ENCODE measurements at regions not wholly inside any gene's neighbourhood (a gene's known extent, or its start where the extent isn't known, plus 50 kb on each side); places are given as distances from the start of the nearest gene placed in this dataset.

DNA sequence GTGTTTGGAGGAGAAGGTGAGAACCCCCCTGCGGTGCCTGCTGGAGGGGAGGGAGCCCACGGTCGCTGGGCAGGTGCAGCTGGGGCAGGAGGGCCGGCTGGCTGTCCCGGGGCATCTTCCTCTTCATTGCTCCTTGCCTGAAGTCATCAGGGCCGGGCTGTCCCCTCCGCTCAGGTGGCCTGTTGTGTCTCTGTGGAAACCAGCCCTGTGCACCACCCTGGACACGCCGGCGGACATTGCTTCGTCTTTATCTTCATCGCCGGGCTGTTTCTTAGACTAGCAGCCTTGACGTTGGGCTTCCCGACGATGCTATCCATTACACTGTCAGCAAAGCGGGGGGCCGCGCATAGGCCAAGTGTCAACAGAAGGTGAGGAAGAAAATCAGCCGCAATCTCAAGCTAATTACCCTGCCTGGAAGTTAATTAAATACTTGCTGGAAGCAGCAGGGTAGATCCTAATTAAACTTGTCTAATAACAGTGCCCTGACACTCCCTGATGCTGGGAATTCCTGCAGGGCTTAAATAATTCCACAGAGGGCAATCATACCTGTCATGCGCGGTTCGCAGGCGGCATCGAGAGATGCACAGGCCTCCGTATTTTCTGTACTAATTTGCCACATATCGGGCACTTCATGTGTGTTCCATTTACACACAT lies 111.4 kb upstream of the SOX1 start:
- H3K9me3 Mint-ChIP-seq: peaks cover 3% of the 10 kb centered on the region
- DNase-seq (ENCODE audit: extremely low spot score, unreplicated experiment): no peak

DNA sequence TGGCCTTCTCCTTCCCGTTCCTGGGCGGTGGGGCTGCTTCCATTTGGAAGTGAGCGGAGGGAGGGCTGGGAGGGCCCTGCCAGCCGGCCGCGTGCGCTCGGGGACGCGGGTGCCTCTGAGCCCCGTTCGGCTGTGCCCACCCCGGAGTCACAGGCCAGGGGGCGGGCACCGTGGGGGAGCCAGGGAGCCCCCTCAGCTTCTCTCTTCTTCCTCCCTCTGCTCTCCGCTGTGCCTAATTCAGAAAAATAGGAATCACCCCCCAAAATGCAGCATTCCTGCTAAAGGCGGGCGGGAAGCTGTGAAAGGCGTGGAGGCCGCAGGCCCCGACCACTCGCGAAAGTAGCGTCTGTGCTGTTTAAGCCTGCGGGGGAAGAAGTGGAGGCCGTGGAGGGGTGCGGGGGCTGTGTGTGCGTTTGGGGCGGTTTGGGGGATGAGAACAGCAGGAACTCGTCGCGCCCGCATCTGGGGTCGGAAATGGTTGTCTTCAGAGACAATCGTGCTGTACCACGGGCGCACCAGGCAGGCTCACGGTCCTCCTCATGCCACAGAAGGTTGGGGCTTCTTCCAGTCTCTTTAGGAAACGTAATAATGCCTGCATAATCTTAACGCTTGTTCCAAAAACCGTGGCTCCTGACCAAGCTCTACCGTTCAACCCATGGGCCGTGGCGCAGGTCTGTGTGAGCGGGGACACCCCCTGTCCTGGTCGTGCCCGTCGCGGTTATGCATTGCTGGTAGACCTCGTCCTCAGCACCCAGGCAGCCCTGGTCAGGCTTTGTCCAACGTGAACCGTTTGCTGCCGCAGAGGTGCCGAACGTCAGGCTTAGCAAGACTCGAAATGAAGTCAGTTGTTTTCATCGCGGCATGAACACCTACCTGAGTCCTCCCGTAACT lies 110.4 kb upstream of the SOX1 start:
- Mint-ChIP-seq H3K36me3 (no peaks in the 10 kb centered on the region), H3K9me3 (no peaks in the 10 kb centered on the region), H3K4me3 (no peak overlapping the region), H3K27ac (no peak overlapping the region), H3K27me3 (peaks cover 37% of the 10 kb centered on the region), H3K4me1 (ENCODE audit: unreplicated experiment) (no peaks in the 10 kb centered on the region)
- TF ChIP-seq, protein P1, sequence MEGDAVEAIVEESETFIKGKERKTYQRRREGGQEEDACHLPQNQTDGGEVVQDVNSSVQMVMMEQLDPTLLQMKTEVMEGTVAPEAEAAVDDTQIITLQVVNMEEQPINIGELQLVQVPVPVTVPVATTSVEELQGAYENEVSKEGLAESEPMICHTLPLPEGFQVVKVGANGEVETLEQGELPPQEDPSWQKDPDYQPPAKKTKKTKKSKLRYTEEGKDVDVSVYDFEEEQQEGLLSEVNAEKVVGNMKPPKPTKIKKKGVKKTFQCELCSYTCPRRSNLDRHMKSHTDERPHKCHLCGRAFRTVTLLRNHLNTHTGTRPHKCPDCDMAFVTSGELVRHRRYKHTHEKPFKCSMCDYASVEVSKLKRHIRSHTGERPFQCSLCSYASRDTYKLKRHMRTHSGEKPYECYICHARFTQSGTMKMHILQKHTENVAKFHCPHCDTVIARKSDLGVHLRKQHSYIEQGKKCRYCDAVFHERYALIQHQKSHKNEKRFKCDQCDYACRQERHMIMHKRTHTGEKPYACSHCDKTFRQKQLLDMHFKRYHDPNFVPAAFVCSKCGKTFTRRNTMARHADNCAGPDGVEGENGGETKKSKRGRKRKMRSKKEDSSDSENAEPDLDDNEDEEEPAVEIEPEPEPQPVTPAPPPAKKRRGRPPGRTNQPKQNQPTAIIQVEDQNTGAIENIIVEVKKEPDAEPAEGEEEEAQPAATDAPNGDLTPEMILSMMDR (conservative IDR thresholded peaks at IDR 0.05): no peak
- no peak for DNase-seq (ENCODE audit: extremely low spot score, unreplicated experiment)

More for the DNA sequence above, 111.4 kb upstream of the SOX1 start:
- no peak overlapping the region for H3K4me3 Mint-ChIP-seq
- H3K4me1 Mint-ChIP-seq (ENCODE audit: unreplicated experiment): no peaks in the 10 kb centered on the region
- TF ChIP-seq, protein P1 (conservative IDR thresholded peaks at IDR 0.05): no peak
- H3K27me3 Mint-ChIP-seq: peaks cover 39% of the 10 kb centered on the region
- H3K27ac Mint-ChIP-seq: no peak overlapping the region
- no peaks in the 10 kb centered on the region for H3K36me3 Mint-ChIP-seq

DNA sequence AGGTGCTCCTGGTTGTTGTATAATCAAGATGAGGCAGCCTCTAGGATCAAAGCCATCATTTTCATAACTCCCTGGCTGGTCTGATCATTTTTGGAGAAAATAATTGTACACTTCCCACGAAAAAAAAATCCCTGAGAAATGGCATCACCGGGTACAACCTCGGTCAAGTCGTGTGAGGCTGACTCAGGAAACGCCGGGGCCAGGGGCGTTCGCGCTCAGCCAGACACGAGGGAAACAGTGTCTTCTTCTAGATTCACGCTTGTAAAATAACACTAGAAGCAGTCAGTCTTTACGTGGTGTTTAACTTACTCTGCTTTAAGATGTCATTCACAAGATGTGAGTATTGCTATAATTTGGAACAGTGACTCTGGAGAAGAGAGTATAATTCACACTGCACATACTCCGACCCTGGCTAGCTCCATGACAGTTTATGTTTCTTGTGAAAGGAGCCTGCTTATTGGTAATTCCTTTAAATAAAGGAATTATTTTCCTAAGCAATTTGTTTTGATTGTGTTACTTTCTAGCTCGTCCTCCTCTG lies 109.0 kb upstream of the SOX1 start:
- TF ChIP-seq, protein P1 (conservative IDR thresholded peaks at IDR 0.05): no peak
- no peaks in the 10 kb centered on the region for H3K4me1 Mint-ChIP-seq (ENCODE audit: unreplicated experiment)
- H3K4me3 Mint-ChIP-seq: no peak overlapping the region
- H3K27me3 Mint-ChIP-seq: peaks cover 33% of the 10 kb centered on the region
- DNase-seq (ENCODE audit: extremely low spot score, unreplicated experiment): no peak
- H3K27ac Mint-ChIP-seq: no peak overlapping the region
- no peaks in the 10 kb centered on the region for H3K36me3 Mint-ChIP-seq
- H3K9me3 Mint-ChIP-seq: no peaks in the 10 kb centered on the region

DNA sequence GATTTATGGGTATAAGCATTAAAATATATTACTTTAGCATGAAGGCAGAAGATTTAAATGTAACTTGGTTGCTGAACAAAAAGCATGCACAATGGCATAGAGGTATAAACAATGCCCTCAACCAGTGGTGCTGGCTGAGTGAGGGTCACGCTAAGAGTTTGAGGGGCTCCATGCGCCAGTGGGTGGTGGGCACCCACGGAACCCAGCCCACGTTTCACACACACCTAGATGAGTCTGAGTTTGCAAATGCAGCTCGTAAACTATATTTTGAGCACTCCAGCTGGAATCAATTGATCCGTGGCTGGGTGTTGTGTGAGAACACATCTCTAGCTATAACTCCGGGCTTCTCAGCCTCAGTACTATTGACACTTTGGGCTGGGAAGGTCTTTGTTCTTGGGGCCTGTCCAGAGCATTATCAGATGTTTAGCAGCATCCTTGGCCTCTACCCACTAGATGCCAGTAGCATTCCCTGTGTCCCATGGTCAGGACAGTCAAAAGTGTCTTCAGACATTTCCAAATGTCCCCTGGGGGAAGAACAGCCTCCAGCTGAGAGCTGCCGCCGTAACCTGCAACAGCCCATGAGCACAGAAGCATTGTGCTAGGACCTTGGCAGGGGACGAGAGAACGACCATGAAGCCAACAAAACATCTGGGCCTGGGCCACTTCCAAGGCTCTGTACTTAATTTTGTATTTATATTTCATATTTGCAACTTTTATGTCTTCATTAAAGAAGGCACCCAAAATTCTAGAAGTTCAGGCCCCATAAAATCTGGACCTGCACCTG lies 108.1 kb upstream of the SOX1 start:
- Mint-ChIP-seq H3K9me3 (no peaks in the 10 kb centered on the region), H3K4me1 (ENCODE audit: unreplicated experiment) (no peaks in the 10 kb centered on the region), H3K27ac (no peak overlapping the region), H3K4me3 (no peak overlapping the region), H3K36me3 (no peaks in the 10 kb centered on the region), H3K27me3 (peaks cover 33% of the 10 kb centered on the region)
- no peak for DNase-seq (ENCODE audit: extremely low spot score, unreplicated experiment)
- TF ChIP-seq, protein P1 (conservative IDR thresholded peaks at IDR 0.05): no peak

DNA sequence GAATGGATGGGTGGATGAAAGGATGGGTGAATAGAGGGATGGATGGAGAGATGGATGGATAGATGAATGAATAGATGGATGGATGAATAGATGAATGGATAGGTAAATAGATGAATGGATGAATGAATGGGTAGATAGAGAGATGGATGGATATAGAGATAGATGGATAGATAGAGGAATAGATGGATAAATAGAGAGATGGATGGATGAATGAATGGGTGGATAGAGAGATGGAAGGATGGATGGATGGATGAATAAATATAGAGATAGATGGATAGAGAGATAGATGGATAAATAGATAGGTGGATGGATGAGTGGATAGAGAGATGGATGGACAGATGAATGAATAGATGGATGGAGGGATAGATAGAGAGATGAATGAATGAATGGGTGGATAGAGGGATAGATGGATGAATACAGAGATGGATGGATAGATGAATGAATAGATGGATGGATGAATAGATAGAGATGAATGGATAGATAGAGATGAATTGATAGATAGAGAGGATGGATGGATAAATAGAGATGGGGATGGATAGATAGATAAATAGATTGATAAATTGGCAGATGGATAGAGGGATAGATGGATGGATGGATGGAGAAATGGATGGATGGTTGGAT lies 106.7 kb upstream of the SOX1 start:
- TF ChIP-seq, protein P1 (conservative IDR thresholded peaks at IDR 0.05): no peak

More for the DNA sequence above, 106.7 kb upstream of the SOX1 start:
- Mint-ChIP-seq H3K4me1 (ENCODE audit: unreplicated experiment) (no peaks in the 10 kb centered on the region), H3K9me3 (no peaks in the 10 kb centered on the region), H3K27ac (no peak overlapping the region), H3K36me3 (no peaks in the 10 kb centered on the region), H3K27me3 (peaks cover 18% of the 10 kb centered on the region), H3K4me3 (no peak overlapping the region)
- DNase-seq (ENCODE audit: extremely low spot score, unreplicated experiment): no peak
